Upper lobe of left lung (tissue), 6 donors: ENCODE measurements at regions not wholly inside any gene's neighbourhood (a gene's known extent, or its start where the extent isn't known, plus 50 kb on each side); places are given as distances from the start of the nearest gene placed in this dataset.
A peak's percentile ranks its signal among the peaks of the same experiment; 100 is the strongest.

ENCODE experiments used
- ATAC-seq, 2 donors: fragments of 200-7000 bp; cut with Tn5 transposase; one replicate each; pipeline ENCODE4 v1.9.1; 2022; ENCODE audit warnings: mild to moderate bottlenecking in 2 of 2, moderate library complexity in 2 of 2; ENCODE audit not compliant: low FRiP score in 2 of 2
- DNase-seq, 2 donors: peaks; one replicate each; pipeline ENCODE4 v3.0.0-alpha.2; 2019 to 2020
- H3K27ac ChIP-seq, 4 donors: fragments of 200-600 bp; sonication (generic); one replicate each; pipeline ENCODE4 v1.5.1; 2016 to 2019
- H3K27me3 ChIP-seq, 4 donors: fragments of 200-600 bp; sonication (generic); one replicate each; pipeline ENCODE4 v1.5.1; 2017 to 2019
- H3K36me3 ChIP-seq, 4 donors: fragments of 200-600 bp; sonication (generic); one replicate each; pipeline ENCODE4 v1.5.1; 2016 to 2019
- H3K4me1 ChIP-seq, 4 donors: fragments of 200-600 bp; sonication (generic); one replicate each; pipeline ENCODE4 v1.5.1; 2018 to 2019
- H3K4me3 ChIP-seq, 4 donors: fragments of 200-600 bp; sonication (generic); one replicate each; pipeline ENCODE4 v1.5.1; 2017 to 2019; ENCODE audit warnings: mild to moderate bottlenecking in 2 of 4, moderate library complexity in 1 of 4
- H3K9me3 ChIP-seq, 4 donors: fragments of 200-600 bp; sonication (generic); one replicate each; pipeline ENCODE4 v1.5.1; 2018 to 2019
- EP300 ChIP-seq, 4 donors: sonication (generic); formaldehyde crosslinking; IDR thresholded peaks; one replicate each; pipeline ENCODE4 v1.5.1; 2017; ENCODE audit warnings: antibody characterized with exemption in 4 of 4, control low read depth in 2 of 4
- POLR2A ChIP-seq, 4 donors: fragments of 450-650 bp; IDR thresholded peaks; one replicate each; pipeline ENCODE4 v1.5.1; 2016 to 2017; ENCODE audit warnings: antibody characterized with exemption in 4 of 4, mild to moderate bottlenecking in 2 of 4
- POLR2AphosphoS5 ChIP-seq, 2 donors: sonication (generic); formaldehyde crosslinking; IDR thresholded peaks; one replicate each; pipeline ENCODE4 v1.5.1; 2017; ENCODE audit warnings: antibody characterized with exemption in 2 of 2
- WGBS, 2 donors: methylation state at CpG; one replicate each; pipeline ENCODE4 v1.1.5; 2017 to 2018; 5-methylcytosine and 5-hydroxymethylcytosine counted together
- TF ChIP-seq, protein P1 (sequence below), 6 experiments: fragments of 450-650 bp in 4 of 6; fragments of 200-600 bp in 2 of 6; sonication (generic) in 2 of 6; IDR thresholded peaks; one replicate each; pipeline ENCODE4 v1.5.1; 2016 to 2019; ENCODE audit warnings: antibody characterized with exemption in 6 of 6
- donor health status: DM: no; HTN: no; CAD: no; lungs with moderate emphysema.
- donor health status: DM: no; HTN: yes; CAD: no; lungs with severe emphysema.

DNA sequence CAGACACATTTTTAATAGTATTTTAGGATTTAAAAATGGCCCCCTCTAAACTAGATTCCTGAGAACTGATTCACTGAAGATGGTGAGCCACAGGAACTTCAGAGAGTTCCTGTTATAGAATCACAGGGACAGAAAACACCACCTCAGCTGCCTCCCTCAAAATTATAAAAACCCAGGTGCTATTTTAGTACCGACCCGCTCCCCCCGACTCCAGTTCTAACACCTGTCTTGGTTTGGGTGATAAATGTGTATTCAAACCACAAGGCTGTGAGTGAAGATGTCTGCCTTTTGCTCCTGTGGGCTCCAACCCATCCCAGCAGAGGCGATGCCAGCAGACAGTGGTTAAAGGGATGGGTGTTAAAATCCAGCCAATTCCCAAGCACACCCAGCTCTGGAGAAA, 127.4 kb upstream of the LY86 start:
- WGBS, 2 donors: 71 to 76% methylated on average over 4 of the region's 4 CpGs

DNA sequence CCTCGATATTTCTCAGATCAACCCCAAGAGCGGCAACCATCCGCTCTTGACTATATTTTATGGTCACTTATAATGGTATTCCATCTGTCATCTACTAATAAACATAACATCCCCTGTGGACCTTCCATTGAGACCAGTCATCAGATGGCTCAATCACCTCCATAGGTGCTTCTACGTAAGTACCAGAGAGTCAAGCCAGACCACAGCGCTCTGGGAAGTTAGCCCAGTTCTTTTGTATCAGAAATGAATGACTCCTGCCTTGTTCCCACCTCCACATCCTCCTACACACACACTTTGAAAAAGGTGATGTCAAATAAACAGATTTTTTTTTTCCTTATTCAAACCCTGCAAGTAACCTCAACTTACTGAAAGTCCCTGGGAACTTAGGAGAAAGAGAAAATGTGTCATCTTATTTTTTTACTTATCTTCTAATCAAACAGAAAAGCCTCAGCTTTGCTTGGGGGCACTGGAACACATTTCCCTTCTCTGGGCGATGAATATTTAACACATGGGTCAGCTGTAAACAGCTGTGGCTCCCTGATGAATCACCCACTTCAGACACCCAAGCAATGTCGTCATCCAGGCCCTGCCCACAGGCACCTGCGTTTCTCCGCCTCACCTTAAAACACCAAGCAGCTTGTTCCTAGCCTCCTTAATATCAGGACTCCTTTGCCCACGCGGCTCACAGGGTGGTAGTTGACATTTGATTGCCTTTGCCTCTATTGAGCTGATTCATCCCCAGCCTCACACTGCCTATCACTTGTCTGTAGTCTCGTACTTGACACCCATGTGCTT, 121.4 kb upstream of the LY86 start:
- 82 to 84% methylated on average over 12 of the region's 12 CpGs for WGBS, 2 donors
- H3K4me3 ChIP-seq: no peak overlapping the region
- H3K9me3 ChIP-seq: peaks cover 0 to 3% (median 0%) of the 10 kb centered on the region in 4 donors

More for the DNA sequence above, 127.4 kb upstream of the LY86 start:
- no peak for ATAC-seq
- Histone ChIP-seq H3K27ac (no peak overlapping the region), H3K4me1 (no peaks in the 10 kb centered on the region), H3K36me3 (no peaks in the 10 kb centered on the region), H3K4me3 (no peak overlapping the region), H3K9me3 (peaks cover 0 to 2% (median 0%) of the 10 kb centered on the region in 4 donors), H3K27me3 (no peaks in the 10 kb centered on the region)
- no peak for DNase-seq
- no peak for TF ChIP-seq POLR2AphosphoS5 (IDR thresholded peaks at IDR 0.05)
- TF ChIP-seq POLR2A (IDR thresholded peaks at IDR 0.05): no peak
- no peak for TF ChIP-seq EP300 (IDR thresholded peaks at IDR 0.05)
- TF ChIP-seq, protein P1, sequence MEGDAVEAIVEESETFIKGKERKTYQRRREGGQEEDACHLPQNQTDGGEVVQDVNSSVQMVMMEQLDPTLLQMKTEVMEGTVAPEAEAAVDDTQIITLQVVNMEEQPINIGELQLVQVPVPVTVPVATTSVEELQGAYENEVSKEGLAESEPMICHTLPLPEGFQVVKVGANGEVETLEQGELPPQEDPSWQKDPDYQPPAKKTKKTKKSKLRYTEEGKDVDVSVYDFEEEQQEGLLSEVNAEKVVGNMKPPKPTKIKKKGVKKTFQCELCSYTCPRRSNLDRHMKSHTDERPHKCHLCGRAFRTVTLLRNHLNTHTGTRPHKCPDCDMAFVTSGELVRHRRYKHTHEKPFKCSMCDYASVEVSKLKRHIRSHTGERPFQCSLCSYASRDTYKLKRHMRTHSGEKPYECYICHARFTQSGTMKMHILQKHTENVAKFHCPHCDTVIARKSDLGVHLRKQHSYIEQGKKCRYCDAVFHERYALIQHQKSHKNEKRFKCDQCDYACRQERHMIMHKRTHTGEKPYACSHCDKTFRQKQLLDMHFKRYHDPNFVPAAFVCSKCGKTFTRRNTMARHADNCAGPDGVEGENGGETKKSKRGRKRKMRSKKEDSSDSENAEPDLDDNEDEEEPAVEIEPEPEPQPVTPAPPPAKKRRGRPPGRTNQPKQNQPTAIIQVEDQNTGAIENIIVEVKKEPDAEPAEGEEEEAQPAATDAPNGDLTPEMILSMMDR (IDR thresholded peaks at IDR 0.05): no peak

DNA sequence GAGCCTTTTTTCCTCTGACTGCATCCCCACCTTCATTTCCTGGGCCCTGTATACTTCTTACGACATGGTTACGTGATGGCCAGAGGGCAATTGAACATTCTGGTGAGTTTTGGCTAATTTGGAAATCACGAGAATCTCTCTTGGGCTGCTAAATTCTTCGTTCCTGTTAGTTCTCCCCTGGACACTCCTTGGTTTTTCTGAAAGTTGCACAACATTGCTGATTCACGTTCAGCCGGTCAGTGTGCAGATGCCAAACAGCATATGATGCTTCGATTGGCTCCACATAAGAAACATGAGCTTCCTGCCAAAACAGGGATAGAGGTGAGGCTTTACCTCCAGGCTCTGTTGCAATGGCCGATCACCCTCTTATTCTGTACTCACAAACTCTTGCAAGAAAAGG, 119.4 kb upstream of the LY86 start:
- Histone ChIP-seq H3K27ac (no peak overlapping the region), H3K36me3 (no peaks in the 10 kb centered on the region), H3K27me3 (no peaks in the 10 kb centered on the region), H3K9me3 (peaks cover 0 to 3% (median 0%) of the 10 kb centered on the region in 4 donors), H3K4me3 (no peak overlapping the region), H3K4me1 (no peaks in the 10 kb centered on the region)
- TF ChIP-seq POLR2AphosphoS5 (IDR thresholded peaks at IDR 0.05): no peak
- TF ChIP-seq POLR2A (IDR thresholded peaks at IDR 0.05): no peak
- TF ChIP-seq EP300 (IDR thresholded peaks at IDR 0.05): no peak
- TF ChIP-seq, protein P1 (IDR thresholded peaks at IDR 0.05): no peak
- peak in 1 of 2 donors; percentile 34 for DNase-seq
- peak in 1 of 2 donors; percentile 86 for ATAC-seq
- 74 to 79% methylated on average over 8 of the region's 8 CpGs for WGBS, 2 donors

More for the DNA sequence above, 121.4 kb upstream of the LY86 start:
- Histone ChIP-seq H3K36me3 (no peaks in the 10 kb centered on the region), H3K27me3 (no peaks in the 10 kb centered on the region), H3K4me1 (no peaks in the 10 kb centered on the region), H3K27ac (no peak overlapping the region)
- TF ChIP-seq, protein P1 (IDR thresholded peaks at IDR 0.05): no peak
- DNase-seq (peak in 1 of 2 donors; percentile 24), ATAC-seq (peak in 1 of 2 donors; percentile 57)

DNA sequence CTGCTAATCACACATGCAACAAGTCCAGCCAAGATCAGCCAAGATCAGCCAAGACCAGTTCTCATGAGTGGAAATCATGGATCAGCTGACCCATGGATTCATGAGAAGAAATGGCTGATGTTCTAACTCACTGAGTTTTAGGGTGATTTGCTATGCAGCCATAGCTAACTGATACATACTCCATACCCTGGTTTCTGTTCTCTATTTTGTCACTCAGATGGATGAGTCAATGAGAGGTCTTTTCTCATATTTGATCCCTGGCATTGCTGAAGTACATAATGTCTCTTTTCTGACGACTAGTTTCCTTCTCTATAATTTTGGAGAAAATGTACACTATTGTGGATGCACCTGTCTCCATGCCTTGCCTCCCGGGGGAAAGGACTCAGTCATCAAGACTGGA, 118.4 kb upstream of the LY86 start:
- no peaks in the 10 kb centered on the region for H3K27me3 ChIP-seq
- DNase-seq (no peak), ATAC-seq (no peak)
- H3K36me3 ChIP-seq: no peaks in the 10 kb centered on the region
- 85 to 97% methylated on average over 2 of the region's 2 CpGs for WGBS, 2 donors
- H3K27ac ChIP-seq: no peak overlapping the region
- no peaks in the 10 kb centered on the region for H3K4me1 ChIP-seq
- TF ChIP-seq POLR2AphosphoS5 (IDR thresholded peaks at IDR 0.05) (no peak), POLR2A (IDR thresholded peaks at IDR 0.05) (no peak), EP300 (IDR thresholded peaks at IDR 0.05) (no peak)
- TF ChIP-seq, protein P1 (IDR thresholded peaks at IDR 0.05): no peak
- H3K9me3 ChIP-seq: peaks cover 0 to 3% (median 0%) of the 10 kb centered on the region in 4 donors
- H3K4me3 ChIP-seq: no peak overlapping the region

DNA sequence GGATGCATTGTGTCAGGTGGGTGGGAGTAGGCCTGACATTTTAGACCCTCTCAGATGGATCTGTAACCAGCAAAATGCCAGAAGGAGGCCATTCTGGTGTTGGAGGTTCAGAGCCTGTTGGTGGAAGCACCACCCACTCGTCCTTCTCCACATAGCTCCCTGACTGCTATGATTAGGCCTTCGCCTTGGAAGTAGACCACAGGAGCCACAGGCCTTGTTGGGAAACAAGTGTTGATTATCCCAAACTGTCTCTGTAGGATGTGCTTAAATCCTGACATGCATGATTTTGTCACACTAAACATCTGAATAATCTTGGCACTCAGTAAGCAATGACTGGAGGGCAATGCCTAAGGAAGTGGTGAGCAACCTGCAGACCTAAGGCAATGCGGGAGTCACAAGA, 117.2 kb upstream of the LY86 start:
- H3K9me3 ChIP-seq: peaks cover 0 to 3% (median 0%) of the 10 kb centered on the region in 4 donors
- TF ChIP-seq EP300 (IDR thresholded peaks at IDR 0.05): no peak
- TF ChIP-seq POLR2AphosphoS5 (IDR thresholded peaks at IDR 0.05): no peak
- no peak for TF ChIP-seq POLR2A (IDR thresholded peaks at IDR 0.05)
- TF ChIP-seq, protein P1 (IDR thresholded peaks at IDR 0.05): no peak
- H3K27ac ChIP-seq: no peak overlapping the region
- H3K27me3 ChIP-seq: no peaks in the 10 kb centered on the region
- no peaks in the 10 kb centered on the region for H3K4me1 ChIP-seq
- H3K4me3 ChIP-seq: no peak overlapping the region
- no peaks in the 10 kb centered on the region for H3K36me3 ChIP-seq
- WGBS, 2 donors: 81 to 92% methylated on average over 3 of the region's 3 CpGs
- DNase-seq (no peak), ATAC-seq (no peak)
